GM13977 (cell line): ENCODE measurements at regions not wholly inside any gene's neighbourhood (a gene's known extent, or its start where the extent isn't known, plus 50 kb on each side); places are given as distances from the start of the nearest gene placed in this dataset.

Experiments used
- DNase-seq: peaks from one replicate; pipeline ENCODE4 v3.0.0; 2012; ENCODE audit warnings: low spot score
- CTCF ChIP-seq: IDR thresholded peaks from 2 replicates; pipeline ENCODE4 v1.5.1; 2012; ENCODE audit warnings: mild to moderate bottlenecking, control low read depth; ENCODE audit not compliant: insufficient read depth; ENCODE audit errors: extremely low read depth, missing control alignments
- in situ Hi-C: fragments of 300-500 bp; cut with MboI; formaldehyde crosslinking; loops from one replicate; pipeline ENCODE4 v1.12.0; 2022; ENCODE audit warnings: low sequenced_read_pairs, low pct_unique_long_range_greater_than_20kb, mixed read lengths, inconsistent platforms; ENCODE audit not compliant: unreplicated experiment

GRCh38 chr4:165725352-165725751 is 147.7 kb upstream of the TLL1 start:
- in situ Hi-C loops = no loop called here
- no peak for DNase-seq
- TF ChIP-seq CTCF = no peak

GRCh38 chr4:165726831-165727230 is 146.2 kb upstream of the TLL1 start:
- no peak for DNase-seq
- in situ Hi-C loops = no loop called here
- no peak for TF ChIP-seq CTCF

- no peak for DNase-seq
- no peak for TF ChIP-seq CTCF
- in situ Hi-C loops = no loop called here
These were observed 135.6 kb upstream of the TLL1 start for GRCh38 chr4:165737309-165737972.

GRCh38 chr4:165738571-165738970 is 134.5 kb upstream of the TLL1 start:
- TF ChIP-seq CTCF = no peak
- DNase-seq = no peak
- in situ Hi-C loops = no loop called here

GRCh38 chr4:165740911-165741310 is 132.1 kb upstream of the TLL1 start:
- no peak for DNase-seq
- in situ Hi-C loops = no loop called here
- TF ChIP-seq CTCF = no peak

- TF ChIP-seq CTCF = no peak
- in situ Hi-C loops = no loop called here
- DNase-seq = no peak
These were observed 129.6 kb upstream of the TLL1 start for GRCh38 chr4:165743422-165743821.

GRCh38 chr4:165744370-165744769 is 128.7 kb upstream of the TLL1 start:
- in situ Hi-C loops = no loop called here
- DNase-seq = no peak
- no peak for TF ChIP-seq CTCF
